ENCODE measurements at regions not wholly inside any gene's neighbourhood (a gene's known extent, or its start where the extent isn't known, plus 50 kb on each side); places are given as distances from the start of the nearest gene placed in this dataset.

- TF ChIP-seq CTCF (IDR thresholded peaks at IDR 0.05) (no peak), POLR2A (IDR thresholded peaks at IDR 0.05) (no peak)
Measured at GRCh38 chr16:65254144-65254543, 132.3 kb upstream of the CDH11 start.

Measured in Peyer's patch (tissue), 4 donors.